H1 (cell line): ENCODE measurements at regions not wholly inside any gene's neighbourhood (a gene's known extent, or its start where the extent isn't known, plus 50 kb on each side); places are given as distances from the start of the nearest gene placed in this dataset.

ENCODE experiments used
- EZH2 ChIP-seq: fragments of 200-600 bp; sonication (generic); IDR thresholded peaks from 2 replicates; pipeline ENCODE4 v1.7.1; 2012; ENCODE audit warnings: low read depth, mild to moderate bottlenecking, moderate library complexity, low read length, inconsistent platforms; ENCODE audit not compliant: severe bottlenecking

- TF ChIP-seq EZH2: no peak
These were observed 307.0 kb upstream of the PROX1 start (continued) for GRCh38 chr1:213680677-213681325.
